SK-N-MC (cell line): ENCODE measurements at regions not wholly inside any gene's neighbourhood (a gene's known extent, or its start where the extent isn't known, plus 50 kb on each side); places are given as distances from the start of the nearest gene placed in this dataset.

Experiments
- DNase-seq: peaks from one replicate; pipeline ENCODE4 v3.0.0-alpha.2; 2011; ENCODE audit warnings: low read depth, low spot score
- H3K27ac ChIP-seq: fragments of 200-600 bp; sonication (generic); 2 replicates; pipeline ENCODE4 v1.5.1; 2016; ENCODE audit warnings: mixed run types
- H3K36me3 ChIP-seq: fragments of 200-600 bp; sonication (generic); 2 replicates; pipeline ENCODE4 v1.6.1; 2017; ENCODE audit warnings: antibody characterized with exemption, low read length, mixed read lengths; ENCODE audit not compliant: insufficient read depth
- H3K4me3 ChIP-seq: fragments of 200-600 bp; sonication (generic); 2 replicates; pipeline ENCODE4 v1.5.1; 2016
- H3K9ac ChIP-seq: fragments of 200-600 bp; sonication (generic); 2 replicates; pipeline ENCODE4 v1.8.0; 2017; ENCODE audit warnings: mixed run types, mixed read lengths; ENCODE audit not compliant: insufficient read length
- H3K9me3 ChIP-seq: fragments of 200-600 bp; sonication (generic); 2 replicates; pipeline ENCODE4 v1.6.1; 2017; ENCODE audit warnings: low read depth, mild to moderate bottlenecking, antibody characterized with exemption, low read length, moderate library complexity, mixed read lengths
- EZH2 ChIP-seq: fragments of 200-600 bp; sonication (generic); IDR thresholded peaks from one replicate; pipeline ENCODE4 v1.6.1; 2017; ENCODE audit warnings: antibody characterized with exemption
- FOXP2 ChIP-seq: optimal IDR thresholded peaks from 2 replicates; pipeline ENCODE3; 2011; ENCODE audit warnings: mild to moderate bottlenecking, moderate library complexity; ENCODE audit not compliant: insufficient read depth; ENCODE audit errors: extremely low read length, control extremely low read depth
- POLR2AphosphoS5 ChIP-seq: IDR thresholded peaks from 2 replicates; pipeline ENCODE4 v1.6.1; 2012; ENCODE audit warnings: mild to moderate bottlenecking, low read depth, low read length, borderline replicate concordance

DNA sequence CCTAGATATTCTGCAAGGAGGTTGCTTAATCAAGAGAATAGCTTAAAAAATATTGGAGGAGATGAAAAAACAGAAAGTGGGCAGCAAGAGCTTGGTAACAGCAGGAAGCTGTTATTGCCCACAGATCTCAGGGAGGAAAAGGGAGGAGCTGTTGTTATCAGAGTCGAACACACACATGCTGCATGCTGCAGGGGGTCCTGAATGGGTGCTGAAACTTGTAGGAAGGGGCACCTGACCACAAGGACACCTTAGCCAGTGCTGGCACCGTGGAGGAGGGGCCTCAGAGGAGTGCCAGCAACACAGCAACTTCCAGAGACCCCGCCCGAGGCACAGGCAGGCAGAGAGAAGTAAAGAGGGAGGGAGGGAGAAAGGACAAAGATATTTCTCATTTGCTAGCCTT lies 332.9 kb downstream of the SOCS6 start:
- Histone ChIP-seq H3K9ac (no peak overlapping the region), H3K27ac (no peak overlapping the region), H3K36me3 (no peaks in the 10 kb centered on the region), H3K4me3 (no peak overlapping the region), H3K9me3 (no peaks in the 10 kb centered on the region)
- DNase-seq = no peak
- TF ChIP-seq POLR2AphosphoS5 = no peak
- no peak for TF ChIP-seq EZH2
- TF ChIP-seq FOXP2 = no peak

DNA sequence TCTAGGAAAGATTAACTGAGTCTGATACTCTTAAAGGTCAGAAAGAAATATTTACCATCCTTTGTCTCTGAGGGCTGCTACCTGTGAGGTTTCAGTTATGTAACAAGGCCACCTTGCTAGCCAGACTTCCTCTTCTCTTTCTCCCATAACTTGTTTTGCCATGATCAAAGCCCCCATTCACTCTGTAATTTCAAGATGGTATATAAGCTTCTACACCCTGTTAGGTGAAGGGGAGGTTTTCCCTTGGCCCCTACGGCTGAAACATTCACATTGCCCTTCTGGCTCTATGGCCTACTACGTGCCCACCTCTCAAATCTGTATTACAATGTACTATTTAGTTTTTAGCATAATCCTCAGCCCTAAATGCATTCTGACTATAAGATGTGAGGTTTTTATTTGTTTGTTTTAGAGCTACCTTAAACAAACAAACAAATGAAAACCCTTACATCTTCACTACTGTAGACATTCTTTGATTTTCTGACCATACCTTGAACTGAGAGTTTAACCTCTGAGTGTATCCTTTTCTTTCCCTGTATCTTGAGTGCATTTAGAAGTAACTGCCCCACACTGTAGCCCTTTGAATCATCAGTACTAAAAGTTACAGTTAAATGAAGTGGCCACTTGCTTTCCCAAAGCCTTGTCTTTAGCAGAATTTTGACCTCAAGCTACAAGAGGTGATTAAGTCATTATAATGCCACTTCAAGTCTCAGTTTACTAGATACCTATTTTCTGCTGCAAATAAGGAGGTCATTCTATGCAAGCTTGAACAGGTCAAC lies 332.2 kb downstream of the SOCS6 start:
- Histone ChIP-seq H3K9me3 (no peaks in the 10 kb centered on the region), H3K9ac (no peak overlapping the region), H3K27ac (no peak overlapping the region), H3K4me3 (no peak overlapping the region), H3K36me3 (no peaks in the 10 kb centered on the region)
- TF ChIP-seq FOXP2 (no peak), EZH2 (no peak), POLR2AphosphoS5 (no peak)
- DNase-seq = no peak

DNA sequence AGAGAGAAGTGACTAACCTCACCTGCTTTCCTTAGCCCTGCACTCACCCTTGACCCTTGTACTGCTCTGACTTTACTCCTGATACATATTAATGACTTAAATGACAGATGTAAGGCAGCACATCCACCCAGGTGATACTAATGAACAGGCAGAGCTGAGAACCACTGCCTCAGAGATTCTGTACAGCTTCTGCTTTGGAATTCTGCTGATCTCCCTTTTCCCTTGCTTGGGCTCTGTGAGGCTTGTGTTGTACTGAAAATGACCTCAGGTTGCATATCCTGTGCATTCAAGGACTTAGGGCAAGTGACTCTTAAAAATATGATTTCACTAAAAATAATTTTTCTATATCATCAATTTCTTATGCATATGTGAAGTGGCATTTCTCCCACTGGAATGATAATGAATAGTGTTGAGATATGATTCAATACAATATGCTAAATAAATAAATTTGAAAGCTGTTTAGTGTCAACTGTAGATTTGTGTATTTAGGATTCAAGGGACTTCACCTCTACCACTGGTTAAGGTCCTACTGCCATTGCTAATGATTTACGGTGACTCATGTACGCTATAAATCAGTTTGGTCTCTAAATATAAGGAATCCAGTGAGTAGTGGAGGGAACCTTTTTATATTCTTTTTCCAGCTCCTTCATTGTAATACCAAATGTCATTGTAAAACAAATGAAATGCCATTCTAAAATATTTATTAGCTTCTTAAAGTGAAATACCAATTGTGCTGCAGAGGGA lies 328.3 kb downstream of the SOCS6 start:
- Histone ChIP-seq H3K27ac (no peak overlapping the region), H3K9ac (no peak overlapping the region), H3K9me3 (no peaks in the 10 kb centered on the region), H3K36me3 (no peaks in the 10 kb centered on the region), H3K4me3 (no peak overlapping the region)
- TF ChIP-seq FOXP2 (no peak), EZH2 (no peak), POLR2AphosphoS5 (no peak)
- no peak for DNase-seq

DNA sequence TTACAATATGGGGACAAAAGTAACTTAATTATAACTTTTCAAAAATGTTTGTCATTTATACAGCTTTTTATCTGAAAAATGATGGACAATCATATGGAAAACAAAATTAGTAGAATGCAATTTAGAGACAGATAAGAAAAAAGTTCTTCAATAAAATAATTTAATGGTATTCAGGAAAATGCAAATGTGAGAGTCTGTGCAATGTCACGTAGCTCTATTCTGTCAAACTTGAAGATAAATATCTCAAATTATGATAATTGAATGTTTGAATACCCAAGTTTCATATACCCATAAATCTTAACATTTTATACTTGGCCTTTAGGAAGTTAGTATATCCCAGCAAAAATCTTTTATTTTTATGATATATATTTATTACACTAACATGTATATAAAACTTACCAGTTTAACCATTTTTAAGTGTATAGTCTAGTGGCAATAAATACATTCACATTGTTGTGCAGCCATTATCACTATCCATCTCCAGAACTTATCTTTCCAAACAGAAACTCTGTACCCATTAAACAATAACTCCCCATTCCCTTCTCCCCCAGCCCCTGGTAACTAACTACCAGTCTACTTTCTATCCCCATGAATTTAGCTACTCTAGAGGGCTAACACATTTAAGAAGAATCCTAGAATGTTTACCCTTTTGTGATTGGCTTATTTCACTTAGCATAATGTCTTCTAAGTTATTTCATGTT lies 311.5 kb downstream of the SOCS6 start:
- H3K4me3 ChIP-seq = no peak overlapping the region
- peak; percentile 45 for DNase-seq
- no peak overlapping the region for H3K27ac ChIP-seq
- TF ChIP-seq POLR2AphosphoS5 (no peak), FOXP2 (no peak), EZH2 (no peak)
- no peak overlapping the region for H3K9ac ChIP-seq
- H3K9me3 ChIP-seq = no peaks in the 10 kb centered on the region
- no peaks in the 10 kb centered on the region for H3K36me3 ChIP-seq

DNA sequence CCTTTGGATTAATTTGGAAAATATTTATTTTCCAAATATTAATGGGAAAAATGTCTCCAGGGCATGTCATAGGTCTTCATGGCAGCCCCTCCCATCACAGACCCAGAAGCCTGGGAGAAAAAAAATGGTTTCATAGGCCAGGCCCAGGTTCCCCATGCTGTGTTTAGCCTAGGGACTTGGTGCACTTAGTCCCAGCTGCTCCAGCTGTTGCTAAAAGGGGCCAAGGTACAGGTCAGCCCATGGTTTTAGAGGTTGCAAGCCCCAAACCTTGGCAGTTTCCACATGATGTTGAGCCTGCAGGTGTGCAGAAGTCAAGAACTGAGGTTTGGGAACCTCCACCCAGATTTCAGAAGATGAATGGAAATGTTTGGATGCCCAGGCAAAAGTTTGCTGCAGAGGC lies 309.6 kb downstream of the SOCS6 start:
- no peak overlapping the region for H3K9ac ChIP-seq
- DNase-seq = no peak
- H3K4me3 ChIP-seq = no peak overlapping the region
- H3K9me3 ChIP-seq = no peaks in the 10 kb centered on the region
- no peak overlapping the region for H3K27ac ChIP-seq
- TF ChIP-seq POLR2AphosphoS5 = no peak
- TF ChIP-seq EZH2 = no peak
- TF ChIP-seq FOXP2 = no peak
- no peaks in the 10 kb centered on the region for H3K36me3 ChIP-seq

DNA sequence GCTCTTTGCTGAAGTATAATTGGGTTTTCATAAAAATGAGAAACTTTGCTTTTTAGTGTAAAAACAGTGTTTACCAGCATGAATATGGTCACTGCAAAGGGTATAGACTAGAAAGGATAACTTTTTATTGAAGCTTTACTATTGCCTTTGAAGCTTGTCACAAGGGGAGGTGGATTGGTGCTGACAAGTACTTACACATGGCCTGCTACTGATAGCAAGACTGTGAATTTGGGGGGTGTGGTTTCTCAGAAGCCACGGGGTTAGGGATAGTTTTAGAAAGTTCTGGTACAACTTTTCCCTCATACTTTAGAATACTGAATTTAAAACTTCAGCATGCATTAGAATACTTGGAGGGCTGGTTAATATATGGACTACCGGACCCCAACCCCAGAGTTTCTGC lies 294.1 kb downstream of the SOCS6 start:
- Histone ChIP-seq H3K9ac (no peak overlapping the region), H3K27ac (no peak overlapping the region), H3K4me3 (no peak overlapping the region), H3K36me3 (no peaks in the 10 kb centered on the region), H3K9me3 (no peaks in the 10 kb centered on the region)
- DNase-seq = no peak
- TF ChIP-seq EZH2 = no peak
- TF ChIP-seq POLR2AphosphoS5 = no peak
- TF ChIP-seq FOXP2 = no peak

DNA sequence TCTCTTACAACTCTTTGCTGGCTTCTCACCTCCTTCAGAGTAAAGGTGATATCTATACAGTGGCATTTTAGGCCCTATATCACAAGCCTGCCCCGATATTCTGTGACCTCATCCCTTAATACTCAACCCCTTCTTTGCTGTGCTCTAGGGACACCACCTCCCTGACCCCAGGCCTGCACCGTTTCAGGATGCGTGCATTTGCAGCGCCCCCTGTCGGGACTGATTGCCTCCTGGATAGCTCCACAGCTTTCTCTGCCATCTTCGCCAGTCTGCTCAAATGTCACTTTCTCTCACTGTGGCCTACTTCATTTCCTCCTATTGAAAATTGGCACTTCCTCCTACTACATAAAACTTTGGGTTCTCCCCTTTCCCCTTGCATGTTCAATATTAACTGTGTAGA lies 289.6 kb downstream of the SOCS6 start:
- TF ChIP-seq FOXP2 (no peak), POLR2AphosphoS5 (no peak), EZH2 (no peak)
- no peak for DNase-seq

DNA sequence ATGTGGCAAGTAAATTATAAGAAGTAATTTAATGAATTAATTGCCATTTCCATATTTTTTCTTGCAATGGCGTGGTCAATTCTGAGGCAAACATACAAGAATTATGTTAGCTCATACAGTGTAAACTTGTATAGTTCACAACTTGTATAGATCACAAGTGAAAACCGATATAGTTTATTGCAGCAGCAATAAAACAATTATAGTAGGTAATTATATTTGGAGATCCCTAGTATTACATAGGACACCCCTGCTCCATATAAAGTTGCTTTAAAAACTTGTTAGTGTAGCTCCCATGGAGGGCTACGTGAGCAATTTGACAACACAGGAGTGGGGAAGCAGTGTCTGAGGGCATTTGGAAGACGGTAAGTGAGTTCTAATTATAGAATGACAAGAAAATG lies 288.2 kb downstream of the SOCS6 start:
- Histone ChIP-seq H3K9ac (no peak overlapping the region), H3K36me3 (no peaks in the 10 kb centered on the region), H3K4me3 (no peak overlapping the region), H3K27ac (no peak overlapping the region), H3K9me3 (no peaks in the 10 kb centered on the region)
- TF ChIP-seq FOXP2 = no peak
- TF ChIP-seq POLR2AphosphoS5 = no peak
- TF ChIP-seq EZH2 = no peak
- DNase-seq = no peak

More for the DNA sequence above, 289.6 kb downstream of the SOCS6 start:
- no peaks in the 10 kb centered on the region for H3K36me3 ChIP-seq
- H3K9ac ChIP-seq = no peak overlapping the region
- no peaks in the 10 kb centered on the region for H3K9me3 ChIP-seq
- no peak overlapping the region for H3K27ac ChIP-seq
- no peak overlapping the region for H3K4me3 ChIP-seq
